DMS 273 (cell line): ENCODE measurements at regions not wholly inside any gene's neighbourhood (a gene's known extent, or its start where the extent isn't known, plus 50 kb on each side); places are given as distances from the start of the nearest gene placed in this dataset.
"Not testable (repeated sequence)": the region's sequence is repeated elsewhere in the genome, so short reads cannot be mapped to it uniquely, and the experiment has no call there.

Source experiments
- DNase-seq: peaks from one replicate; lab custom pipeline; 2025; ENCODE audit not compliant: unreplicated experiment; lab: John Stamatoyannopoulos, UW

DNA sequence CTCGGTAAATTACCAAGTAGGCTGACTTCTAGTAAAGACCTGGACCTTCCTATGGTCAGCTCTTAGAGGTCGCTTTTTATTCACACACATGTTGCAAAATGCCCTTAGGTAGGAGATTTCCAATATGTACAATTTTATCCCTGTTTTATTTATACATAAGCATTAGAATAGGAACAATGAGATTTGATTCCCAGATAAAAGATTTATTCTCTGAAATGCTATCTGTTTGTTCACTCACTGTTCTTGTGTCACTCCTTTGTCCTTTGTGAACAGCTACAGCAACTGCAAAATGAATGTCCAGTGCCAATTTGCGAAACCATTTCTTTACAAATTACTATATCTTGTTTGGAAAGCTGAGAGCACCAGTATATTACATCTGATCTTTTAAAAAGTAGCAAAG, 991.5 kb upstream of the TYRP1 start:
- DNase-seq, result no peak

DNA sequence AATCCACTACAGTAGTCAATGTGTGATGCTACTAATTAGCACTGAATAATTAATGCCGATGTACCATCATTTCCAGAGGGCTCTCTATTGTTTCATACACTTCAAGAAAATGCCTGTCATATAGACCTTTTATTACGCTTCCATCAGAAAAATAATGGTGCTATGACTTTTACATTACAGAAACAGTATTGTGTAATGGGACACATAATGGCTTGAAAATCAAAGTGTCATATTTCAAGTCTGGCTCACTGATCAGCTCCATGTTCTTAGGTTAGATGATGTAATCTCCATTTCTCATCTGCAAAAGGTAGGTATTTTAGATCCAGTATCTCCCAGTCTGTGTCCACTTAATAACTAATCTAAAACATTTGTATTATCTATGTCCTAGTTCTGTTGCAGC, 990.6 kb upstream of the TYRP1 start:
- DNase-seq, result peak; percentile 27

DNA sequence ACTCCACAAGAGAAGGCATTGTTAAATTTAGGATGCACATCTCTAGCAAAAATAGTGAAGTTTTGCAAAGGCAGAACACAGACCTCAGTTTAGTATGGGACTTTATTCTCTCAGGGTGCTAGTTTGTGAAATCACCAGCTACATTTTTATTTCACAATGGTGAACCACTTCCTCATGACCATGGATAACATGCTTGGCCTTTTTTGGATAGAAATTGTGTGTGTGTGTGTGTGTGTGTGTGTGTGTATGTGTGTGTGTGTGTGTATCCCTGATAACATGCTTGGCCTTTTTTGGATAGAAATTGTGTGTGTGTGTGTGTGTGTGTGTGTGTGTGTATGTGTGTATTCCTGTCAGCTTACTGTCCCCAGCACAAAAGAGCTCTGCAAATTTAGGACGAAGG, 989.0 kb upstream of the TYRP1 start:
- not testable (repeated sequence) for DNase-seq

DNA sequence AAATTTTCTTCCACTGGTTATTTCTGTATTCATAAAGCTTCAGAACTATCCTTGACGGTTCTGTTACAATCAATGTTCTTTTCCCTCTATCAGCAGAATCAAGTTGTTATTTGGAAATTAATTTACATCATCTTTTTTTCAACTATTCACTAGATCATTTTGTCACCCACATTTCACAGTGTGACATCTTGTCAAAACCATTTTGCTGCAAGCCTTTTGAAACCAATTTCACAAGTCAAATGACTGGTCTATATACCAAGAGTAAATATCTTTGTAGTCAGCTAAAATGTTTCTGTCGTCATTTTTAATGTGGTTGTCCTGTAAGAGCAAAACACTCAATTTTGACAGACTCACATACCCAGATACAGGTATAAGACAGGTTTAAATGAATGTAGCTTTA, 984.3 kb upstream of the TYRP1 start:
- DNase-seq, result no peak

DNA sequence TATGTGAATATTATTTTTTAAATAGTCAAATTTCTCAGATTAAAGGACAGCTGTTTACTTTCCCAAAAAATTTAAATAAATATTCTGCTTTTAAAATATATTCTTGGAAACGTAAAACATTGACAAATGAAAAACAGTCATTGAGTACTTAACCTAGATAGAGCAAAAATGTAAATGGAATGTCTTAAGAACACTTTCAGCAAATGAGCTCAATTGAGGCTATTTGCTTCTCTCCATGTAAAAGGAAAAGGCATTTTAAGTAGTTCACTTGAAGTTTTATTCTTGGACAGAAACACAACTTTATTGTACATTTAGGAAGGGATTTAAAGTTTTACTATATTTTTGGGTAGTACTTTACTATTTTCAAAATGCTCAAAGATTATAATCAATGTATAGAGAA, 983.6 kb upstream of the TYRP1 start:
- DNase-seq, result no peak

DNA sequence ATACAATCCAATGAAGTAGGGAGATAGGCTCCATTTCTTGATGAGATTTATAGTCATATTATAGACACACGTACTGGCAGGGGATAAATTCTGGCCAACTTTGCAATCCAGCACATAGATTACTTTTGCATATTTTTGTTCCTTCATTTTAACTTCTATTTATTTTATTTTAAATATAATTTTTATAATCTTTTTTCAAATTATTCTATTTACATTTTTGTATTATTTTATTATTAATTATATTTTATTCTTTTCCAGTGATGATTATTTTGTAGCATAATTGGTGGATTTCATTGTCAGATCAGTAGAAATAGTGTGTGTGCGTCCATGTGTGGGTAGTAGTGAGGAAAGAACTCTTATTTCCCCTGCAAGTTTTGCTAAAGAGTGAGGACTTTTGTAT, 980.1 kb upstream of the TYRP1 start:
- DNase-seq, result no peak

DNA sequence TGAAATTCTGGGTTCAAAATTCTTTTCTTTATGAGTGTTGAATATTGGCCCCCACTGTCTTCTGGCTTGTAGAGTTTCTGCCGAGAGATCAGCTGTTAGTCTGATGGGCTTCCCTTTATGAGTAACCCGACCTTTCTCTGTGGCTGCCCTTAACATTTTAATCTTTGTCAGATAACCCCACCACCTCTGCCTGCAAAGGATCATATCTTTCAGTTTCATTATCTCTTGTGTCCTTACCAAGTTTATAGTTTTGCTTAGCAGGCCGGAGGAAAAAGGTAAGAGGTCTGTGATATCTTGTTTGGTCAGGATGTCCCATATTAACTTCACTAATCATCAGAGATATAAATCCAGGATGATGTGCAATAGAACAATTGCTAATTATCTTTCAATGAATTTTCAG, 970.2 kb upstream of the TYRP1 start:
- no peak for DNase-seq

DNA sequence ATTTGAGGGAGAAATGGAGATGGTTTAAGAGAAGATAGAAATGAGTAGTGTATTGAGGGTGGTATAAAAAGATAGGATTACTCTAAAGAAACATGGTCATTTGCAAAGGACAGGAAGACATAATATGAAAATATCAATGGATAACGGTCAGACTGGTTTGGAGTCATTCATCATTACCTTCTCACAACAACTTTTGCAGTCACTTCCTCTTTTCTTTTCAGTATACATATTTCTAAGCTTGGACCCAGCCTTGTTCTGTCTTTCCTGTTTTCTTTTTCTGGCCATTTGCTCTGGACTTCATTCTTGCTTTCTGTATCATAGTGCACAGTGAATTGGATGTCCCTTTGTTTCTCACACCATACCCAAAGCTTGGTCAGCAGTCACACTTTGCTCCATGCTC, 966.5 kb upstream of the TYRP1 start:
- no peak for DNase-seq

DNA sequence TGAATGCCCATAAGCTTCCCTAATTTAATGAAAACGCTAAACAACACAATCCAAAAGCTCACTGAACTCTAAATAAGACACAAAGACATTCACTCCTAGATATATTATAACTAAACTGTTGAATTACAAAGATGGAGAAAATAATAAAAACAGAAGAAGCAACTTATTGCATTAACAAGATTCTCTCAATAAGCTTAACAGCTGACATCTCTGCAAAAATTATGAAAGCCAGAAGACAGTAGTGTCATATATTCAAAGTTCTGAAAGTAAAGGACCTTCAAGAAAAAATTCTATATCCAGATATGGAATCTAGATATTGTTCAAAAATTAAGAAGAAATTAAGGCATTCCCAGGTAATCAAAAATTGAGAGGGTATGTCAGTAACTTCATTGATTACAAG, 957.8 kb upstream of the TYRP1 start:
- DNase-seq, result peak; percentile 19

DNA sequence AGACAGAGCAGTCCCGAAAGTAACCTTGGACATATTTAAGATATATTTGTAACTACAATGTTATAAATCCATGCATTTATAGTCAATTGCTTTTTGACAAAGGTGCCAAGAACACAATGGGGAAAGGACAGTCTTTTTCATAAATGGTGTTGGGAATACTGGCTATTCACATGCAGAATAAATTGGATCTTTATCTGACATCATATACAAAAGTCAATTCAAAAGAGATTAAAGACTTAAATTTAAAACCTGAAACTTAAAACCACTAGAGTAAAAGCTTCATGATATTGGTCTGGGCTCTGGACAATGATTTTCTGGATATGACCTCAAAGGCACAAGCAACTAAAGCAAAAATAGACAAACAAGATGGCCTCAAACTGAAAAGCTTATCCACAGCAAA, 950.7 kb upstream of the TYRP1 start:
- DNase-seq, result no peak

DNA sequence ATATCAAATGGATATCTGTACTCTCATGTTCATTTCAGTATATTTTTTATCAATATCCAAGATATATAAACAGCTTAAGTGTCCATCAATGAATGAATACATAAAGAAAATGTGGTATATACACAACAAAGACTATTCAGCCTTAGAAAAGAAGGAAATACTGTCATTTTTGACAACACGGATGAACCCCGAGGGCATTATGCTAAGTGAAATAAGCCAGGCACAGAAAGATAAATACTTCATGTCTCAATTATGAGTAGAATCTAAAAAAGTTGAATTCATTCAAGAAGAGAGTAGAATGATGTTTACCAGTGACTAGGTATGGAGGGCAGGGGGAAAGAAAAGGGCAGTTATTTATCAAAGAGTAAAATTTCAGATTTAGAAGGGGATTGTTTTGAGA, 949.8 kb upstream of the TYRP1 start:
- no peak for DNase-seq

DNA sequence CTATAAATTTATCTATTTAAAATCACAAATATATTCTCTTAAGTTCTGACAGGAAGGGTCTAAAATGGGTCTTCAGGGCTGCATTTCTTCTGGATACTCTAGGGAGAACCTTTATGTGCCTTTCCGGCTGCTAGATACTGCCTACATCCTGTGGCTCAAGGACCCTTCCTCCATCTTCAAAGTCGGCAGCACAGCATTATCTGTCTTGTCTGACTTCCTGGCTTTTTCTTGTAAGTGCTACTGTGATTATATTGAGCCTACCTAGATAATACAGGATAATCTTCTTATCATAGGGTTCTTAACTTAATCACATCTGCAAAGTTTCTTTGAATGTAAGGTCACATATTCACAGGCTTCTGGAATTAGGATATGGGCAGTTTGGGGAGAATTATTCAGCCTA, 943.8 kb upstream of the TYRP1 start:
- DNase-seq, result no peak

DNA sequence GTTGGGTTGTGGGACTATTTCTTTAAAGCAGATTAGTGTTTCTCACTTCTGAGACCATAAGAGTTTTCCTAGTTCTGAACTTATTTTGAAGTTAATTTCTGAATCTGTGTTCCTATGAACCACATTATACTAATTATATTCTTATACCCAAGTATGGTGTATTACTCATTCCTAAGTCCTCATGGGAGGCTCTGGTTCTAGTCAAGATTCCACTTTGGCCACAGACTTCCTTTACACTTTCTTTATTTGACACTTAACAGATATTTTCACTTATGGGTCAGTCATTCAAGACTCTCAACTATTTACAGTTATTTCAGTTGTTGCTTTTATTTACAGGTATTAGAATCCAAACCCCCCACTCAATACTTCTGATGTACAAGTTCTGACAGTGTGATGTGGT, 937.2 kb upstream of the TYRP1 start:
- no peak for DNase-seq

DNA sequence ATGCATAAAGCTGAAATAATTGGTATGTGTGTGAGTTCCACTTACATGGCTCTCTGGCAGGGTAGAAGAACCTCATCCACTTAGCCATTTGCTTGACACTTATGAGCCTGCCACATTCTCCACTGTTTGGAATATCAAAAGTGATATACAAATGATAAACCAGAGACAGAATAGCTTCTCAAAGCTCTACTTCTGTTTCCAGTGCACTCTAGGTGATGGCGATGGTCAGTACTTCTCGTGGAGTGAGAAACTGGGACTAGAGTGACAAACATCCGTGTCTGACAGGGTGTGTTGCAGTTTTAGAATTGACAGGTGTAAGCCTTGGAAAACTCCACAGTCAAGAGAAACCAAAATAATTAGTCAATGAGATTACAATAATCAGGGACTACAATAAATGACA, 935.8 kb upstream of the TYRP1 start:
- DNase-seq, result no peak

DNA sequence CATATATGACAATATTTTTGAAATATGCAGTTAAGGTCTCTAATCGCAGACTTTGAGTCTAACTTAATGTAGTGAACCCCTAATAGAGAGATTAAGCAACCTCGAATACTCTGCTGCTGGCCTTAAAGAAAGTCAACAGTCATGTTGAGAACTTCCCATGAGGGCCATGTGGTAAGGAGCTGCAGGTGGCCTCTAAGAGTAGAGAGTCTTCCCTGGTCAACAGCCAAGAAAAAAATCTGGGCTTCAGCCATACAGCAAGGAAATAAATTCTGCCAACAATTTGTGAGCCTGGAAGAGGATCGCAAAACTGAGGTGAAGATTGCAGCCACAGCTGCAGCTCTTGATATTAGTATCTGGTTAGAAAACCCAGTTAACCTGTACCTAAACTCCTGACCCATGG, 935.2 kb upstream of the TYRP1 start:
- DNase-seq, result peak; percentile 36

DNA sequence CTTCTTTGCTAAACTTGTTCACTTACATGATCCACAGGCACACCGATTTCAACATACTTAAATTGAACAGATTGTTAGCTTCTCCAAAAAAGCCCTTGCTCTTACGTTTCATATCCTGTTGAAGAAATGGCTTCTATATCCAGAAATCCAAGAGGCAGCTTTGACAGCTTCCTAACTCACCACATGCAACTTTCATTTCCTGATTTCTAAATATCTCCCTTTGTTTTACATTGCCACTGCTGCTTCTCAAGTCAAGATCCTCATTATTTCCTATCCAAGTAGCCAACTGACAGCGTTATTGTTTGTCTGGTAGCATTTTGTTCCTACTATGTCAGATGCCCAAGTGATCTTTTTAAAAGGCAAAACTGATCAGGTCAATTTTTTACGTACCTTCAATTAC, 913.2 kb upstream of the TYRP1 start:
- no peak for DNase-seq

DNA sequence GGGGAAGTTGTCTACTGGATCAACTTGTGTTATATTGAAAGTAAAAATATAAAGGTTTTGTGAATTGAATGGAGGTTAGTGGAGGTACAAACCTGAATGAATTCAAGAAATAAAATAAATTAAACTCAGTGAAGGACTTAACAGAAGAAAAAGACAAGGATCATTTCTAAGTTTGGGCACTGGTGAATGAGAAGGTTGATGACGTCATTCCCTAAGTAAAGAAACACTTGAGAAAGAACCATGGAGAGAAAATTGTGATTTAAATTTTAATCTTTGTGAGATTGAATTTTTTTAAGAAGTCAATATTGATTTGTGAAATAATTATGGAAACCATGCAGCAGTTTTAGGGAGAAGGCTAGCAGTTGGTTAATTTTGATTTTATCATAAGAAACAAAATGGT, 900.3 kb upstream of the TYRP1 start:
- no peak for DNase-seq

DNA sequence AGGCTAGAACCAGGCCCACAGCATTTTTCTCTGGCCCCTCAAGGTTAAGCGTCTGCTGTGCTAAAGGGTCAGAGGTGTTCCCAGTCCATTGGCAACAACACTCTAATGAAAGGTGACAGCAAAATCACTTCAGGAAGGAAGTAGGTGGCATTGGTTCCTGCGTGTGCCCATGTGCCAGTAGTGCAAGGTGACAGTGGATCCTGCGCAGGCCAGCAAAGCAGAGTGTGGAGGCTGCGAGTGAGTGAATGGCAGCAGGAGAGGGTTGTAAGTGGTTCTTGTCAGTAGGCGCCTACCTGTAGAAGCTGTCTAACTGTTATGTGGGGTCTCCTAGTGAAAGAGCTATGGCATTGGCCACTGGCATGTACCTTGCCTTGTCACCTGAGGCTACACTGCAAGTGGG, 898.2 kb upstream of the TYRP1 start:
- no peak for DNase-seq

DNA sequence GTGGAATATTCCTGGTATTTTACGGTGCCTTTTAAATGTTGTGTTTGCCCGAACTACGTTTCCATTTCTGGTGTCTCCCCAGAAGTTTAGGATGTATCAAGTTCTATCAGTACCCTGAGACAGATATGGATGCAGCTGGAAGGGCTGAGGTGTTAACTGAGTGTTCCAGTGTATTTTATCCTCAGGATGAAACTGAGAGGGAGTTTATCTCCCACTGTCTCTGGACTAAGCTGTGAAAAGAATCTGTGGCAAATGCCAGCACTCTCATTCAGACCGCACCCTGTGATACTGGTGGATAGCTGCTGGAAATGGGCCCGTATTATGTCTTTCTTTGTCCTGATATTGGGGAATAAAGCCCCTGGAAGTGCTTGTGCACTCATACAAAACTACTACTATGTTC, 887.2 kb upstream of the TYRP1 start:
- DNase-seq, result no peak

DNA sequence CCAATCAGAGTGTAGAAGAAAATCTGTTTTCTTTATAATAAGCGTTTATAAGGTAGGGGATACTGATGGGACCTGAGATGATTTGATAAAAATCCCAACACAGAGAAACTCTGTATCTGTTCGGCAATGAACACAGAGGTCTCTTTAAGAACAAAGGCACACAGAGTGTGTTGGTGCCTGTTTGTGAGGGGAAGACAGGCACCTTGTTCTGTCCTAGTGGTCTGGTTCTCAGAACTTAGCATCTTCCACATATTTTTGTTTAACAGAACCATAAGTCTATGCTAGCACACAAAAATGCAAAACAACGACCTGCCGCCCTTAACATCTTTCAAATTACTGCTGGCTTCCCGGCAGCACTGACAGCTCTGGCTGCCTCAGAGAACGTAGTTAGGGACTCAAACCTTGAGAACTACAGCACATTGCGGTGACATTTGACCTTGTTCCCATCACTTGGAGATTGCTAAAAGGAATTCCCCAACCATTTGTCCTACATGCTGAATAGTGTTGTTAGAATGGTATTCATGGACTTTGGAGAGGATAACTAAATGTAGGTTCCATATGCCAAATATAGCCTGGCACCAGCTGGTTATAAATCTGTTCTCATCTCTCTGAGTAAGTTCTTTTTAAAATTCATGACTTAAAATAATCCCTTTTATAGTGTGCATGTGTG, 871.7 kb upstream of the TYRP1 start:
- peak; percentile 68 for DNase-seq

DNA sequence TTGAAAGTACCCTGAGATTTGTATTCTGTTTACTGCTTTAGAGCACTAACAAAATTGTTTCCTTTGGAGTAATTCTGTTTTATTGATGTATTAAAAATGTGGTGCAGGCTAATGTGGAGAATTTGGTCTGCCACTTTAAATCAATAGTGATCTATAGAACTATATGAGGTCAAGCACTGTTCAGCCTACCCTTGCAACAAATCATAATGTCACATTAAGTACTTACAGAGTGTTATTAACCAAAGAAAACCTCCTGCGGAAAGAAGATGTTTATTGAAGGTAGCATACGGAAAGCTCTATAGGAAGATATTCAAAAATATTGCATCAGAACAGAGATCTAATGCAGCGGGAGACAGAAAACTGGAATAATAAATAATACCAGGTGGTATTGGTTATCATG, 865.0 kb upstream of the TYRP1 start:
- no peak for DNase-seq

DNA sequence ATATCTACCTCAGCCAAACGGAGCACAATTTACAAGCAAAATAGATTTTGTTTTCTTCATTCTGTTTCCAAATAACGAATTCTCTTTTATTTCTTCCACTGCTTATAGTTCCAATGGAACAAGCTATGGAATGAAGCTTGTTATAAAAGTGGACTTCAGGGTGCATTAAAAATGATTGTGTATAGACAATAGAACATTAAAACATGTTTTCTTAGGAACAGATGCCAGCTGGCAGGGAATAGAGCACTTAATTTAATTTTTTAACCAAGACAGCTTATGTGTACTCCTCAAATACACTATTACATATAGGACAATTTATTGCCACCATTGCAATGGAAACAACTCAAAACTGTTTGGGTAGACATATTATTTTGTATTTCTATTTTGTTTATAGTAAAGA, 860.1 kb upstream of the TYRP1 start:
- no peak for DNase-seq

DNA sequence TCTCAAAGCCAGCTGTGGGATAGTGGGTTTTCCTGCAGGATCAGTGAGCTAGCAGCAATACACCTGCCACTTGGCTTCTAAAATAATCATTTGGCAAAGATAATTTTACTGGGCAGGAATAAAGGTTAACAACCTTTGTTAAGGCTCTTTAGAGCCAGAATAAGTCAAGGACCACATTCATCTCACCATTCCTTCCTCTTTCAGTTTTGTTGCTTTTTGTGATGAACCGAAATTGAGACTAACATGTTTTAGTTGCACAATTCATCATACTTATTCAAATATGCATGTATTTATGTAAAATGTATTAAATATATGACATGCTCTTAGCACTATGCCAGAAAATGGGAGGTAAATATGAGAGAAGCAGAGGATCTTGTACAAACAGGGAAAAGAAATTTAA, 824.4 kb upstream of the TYRP1 start:
- no peak for DNase-seq

DNA sequence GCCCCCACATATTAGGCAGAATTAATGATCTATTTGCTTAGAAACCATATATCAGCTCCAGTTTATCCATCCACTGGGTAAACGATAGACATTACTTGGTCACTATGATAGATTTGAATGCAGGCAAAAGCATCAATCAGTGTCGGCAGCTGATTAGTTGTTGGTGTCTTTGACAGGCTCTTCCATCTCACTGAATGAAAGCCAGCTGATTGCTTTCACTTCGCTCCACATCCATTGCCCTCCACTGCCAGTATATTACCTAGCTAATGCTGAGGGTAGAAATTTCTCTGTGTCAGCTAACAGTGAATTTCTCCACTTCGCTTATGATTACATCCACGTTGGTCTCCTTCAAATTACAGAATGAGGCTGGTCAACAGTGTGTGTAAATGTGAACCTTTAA, 821.3 kb upstream of the TYRP1 start:
- peak; percentile 26 for DNase-seq
